ENCODE measurements at regions not wholly inside any gene's neighbourhood (a gene's known extent, or its start where the extent isn't known, plus 50 kb on each side); places are given as distances from the start of the nearest gene placed in this dataset.

DNA sequence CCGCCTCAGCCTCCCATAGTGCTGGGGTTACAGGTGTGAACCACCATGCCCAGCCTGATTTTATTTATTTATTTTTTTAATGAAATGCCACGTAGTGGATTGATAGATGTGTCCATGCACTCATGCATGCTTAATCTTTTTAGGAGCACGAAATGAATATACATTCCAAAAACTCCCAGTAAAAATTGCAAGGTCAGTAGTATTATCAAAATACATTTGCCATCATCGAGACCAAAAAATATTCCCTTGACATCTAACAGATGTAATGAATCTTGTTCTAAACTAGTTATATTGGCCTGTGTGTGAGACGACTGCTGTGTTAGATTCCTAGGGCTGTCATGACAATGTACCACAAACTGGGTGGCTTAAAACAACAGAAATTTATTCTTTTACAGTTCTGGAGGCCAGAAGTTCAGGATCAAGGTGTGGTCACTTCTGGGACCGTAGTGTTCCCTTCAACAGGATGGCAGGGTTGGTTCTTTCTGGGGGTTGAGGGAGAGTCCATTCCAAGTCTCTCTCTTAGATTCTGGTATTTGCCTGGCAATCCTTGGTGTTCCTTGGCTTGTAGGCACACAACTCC lies 56.1 kb upstream of the UBL3 start:
- TF ChIP-seq YY1 (IDR thresholded peaks at IDR 0.05; ENCODE audit: low read depth) (no peak), RCOR1 (IDR thresholded peaks at IDR 0.05; ENCODE audit: low read length) (no peak), TAF1 (IDR thresholded peaks at IDR 0.05; ENCODE audit: borderline replicate concordance, low read depth, low read length) (no peak), GABPA (IDR thresholded peaks at IDR 0.05; ENCODE audit: low read depth) (no peak), JUND (IDR thresholded peaks at IDR 0.05) (no peak), GATA2 (CRISPR knock-in tag; IDR thresholded peaks at IDR 0.05) (no peak), RXRA (IDR thresholded peaks at IDR 0.05; ENCODE audit: borderline replicate concordance, low read depth) (no peak), EZH2phosphoT487 (IDR thresholded peaks at IDR 0.05; ENCODE audit: borderline replicate concordance, low read depth) (no peak), POLR2AphosphoS5 (IDR thresholded peaks at IDR 0.05; ENCODE audit: low read depth, low read length) (no peak), RAD21 (IDR thresholded peaks at IDR 0.05; ENCODE audit: low read length) (no peak)
- TF ChIP-seq, protein P1, sequence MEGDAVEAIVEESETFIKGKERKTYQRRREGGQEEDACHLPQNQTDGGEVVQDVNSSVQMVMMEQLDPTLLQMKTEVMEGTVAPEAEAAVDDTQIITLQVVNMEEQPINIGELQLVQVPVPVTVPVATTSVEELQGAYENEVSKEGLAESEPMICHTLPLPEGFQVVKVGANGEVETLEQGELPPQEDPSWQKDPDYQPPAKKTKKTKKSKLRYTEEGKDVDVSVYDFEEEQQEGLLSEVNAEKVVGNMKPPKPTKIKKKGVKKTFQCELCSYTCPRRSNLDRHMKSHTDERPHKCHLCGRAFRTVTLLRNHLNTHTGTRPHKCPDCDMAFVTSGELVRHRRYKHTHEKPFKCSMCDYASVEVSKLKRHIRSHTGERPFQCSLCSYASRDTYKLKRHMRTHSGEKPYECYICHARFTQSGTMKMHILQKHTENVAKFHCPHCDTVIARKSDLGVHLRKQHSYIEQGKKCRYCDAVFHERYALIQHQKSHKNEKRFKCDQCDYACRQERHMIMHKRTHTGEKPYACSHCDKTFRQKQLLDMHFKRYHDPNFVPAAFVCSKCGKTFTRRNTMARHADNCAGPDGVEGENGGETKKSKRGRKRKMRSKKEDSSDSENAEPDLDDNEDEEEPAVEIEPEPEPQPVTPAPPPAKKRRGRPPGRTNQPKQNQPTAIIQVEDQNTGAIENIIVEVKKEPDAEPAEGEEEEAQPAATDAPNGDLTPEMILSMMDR (IDR thresholded peaks at IDR 0.05) = no peak

Data from SK-N-SH (cell line).